ENCODE measurements at regions not wholly inside any gene's neighbourhood (a gene's known extent, or its start where the extent isn't known, plus 50 kb on each side); places are given as distances from the start of the nearest gene placed in this dataset.
A peak's percentile ranks its signal among the peaks of the same experiment; 100 is the strongest.

GRCh38 chr9:105098370-105098769, 146.1 kb upstream of the SLC44A1 start:
- intact Hi-C loops (cut with micrococcal nuclease) = no loop called here
- no peak for DNase-seq
- H3K4me1 ChIP-seq (ENCODE audit: control insufficient read depth in 2 of 2, insufficient read depth in 2 of 2, low read length in 2 of 2) = no peaks in the 10 kb centered on the region
- Mint-ChIP-seq H3K27ac (no peak overlapping the region), H3K4me1 (no peaks in the 10 kb centered on the region), H3K9me3 (no peaks in the 10 kb centered on the region), H3K27me3 (peaks cover 0 to 9% (median 0%) of the 10 kb centered on the region in 5 donors), H3K4me3 (no peak overlapping the region), H3K36me3 (no peaks in the 10 kb centered on the region)
- no peaks in the 10 kb centered on the region for H3K9me3 ChIP-seq (ENCODE audit: control insufficient read depth in 2 of 3, low read length in 3 of 3)
- no peak overlapping the region for H3K4me3 ChIP-seq (ENCODE audit: low read length)
- H3K27ac ChIP-seq (ENCODE audit: low read depth, low read length) = no peak overlapping the region
- ChIA-PET CTCF (no interaction called here), POLR2A (no interaction called here)
- H3K27me3 ChIP-seq (ENCODE audit: control insufficient read depth in 2 of 2, insufficient read depth in 2 of 2, low read length in 2 of 2) = no peaks in the 10 kb centered on the region
- no peak for ATAC-seq
- H3K36me3 ChIP-seq (ENCODE audit: control insufficient read depth in 2 of 3, insufficient read depth in 3 of 3, low read length in 3 of 3) = no peaks in the 10 kb centered on the region

- Mint-ChIP-seq H3K4me3 (no peak overlapping the region), H3K4me1 (peaks cover 0 to 10% (median 5%) of the 10 kb centered on the region in 7 donors), H3K27me3 (peaks cover 0 to 12% (median 0%) of the 10 kb centered on the region in 5 donors), H3K36me3 (peaks cover 0 to 4% (median 0%) of the 10 kb centered on the region in 5 donors), H3K9me3 (peaks cover 0 to 1% (median 0%) of the 10 kb centered on the region in 11 donors), H3K27ac (no peak overlapping the region)
- H3K36me3 ChIP-seq (ENCODE audit: control insufficient read depth in 2 of 3, insufficient read depth in 3 of 3, low read length in 3 of 3) = no peaks in the 10 kb centered on the region
- no peaks in the 10 kb centered on the region for H3K4me1 ChIP-seq (ENCODE audit: control insufficient read depth in 2 of 2, insufficient read depth in 2 of 2, low read length in 2 of 2)
- DNase-seq = no peak
- no peaks in the 10 kb centered on the region for H3K9me3 ChIP-seq (ENCODE audit: control insufficient read depth in 2 of 3, low read length in 3 of 3)
- no peak overlapping the region for H3K27ac ChIP-seq (ENCODE audit: low read depth, low read length)
- ChIA-PET POLR2A (no interaction called here), CTCF (no interaction called here)
- H3K4me3 ChIP-seq (ENCODE audit: low read length) = no peak overlapping the region
- ATAC-seq = no peak
- intact Hi-C loops (cut with micrococcal nuclease) = no loop called here
- H3K27me3 ChIP-seq (ENCODE audit: control insufficient read depth in 2 of 2, insufficient read depth in 2 of 2, low read length in 2 of 2) = no peaks in the 10 kb centered on the region
Measured at GRCh38 chr9:105103776-105104175, 140.7 kb upstream of the SLC44A1 start.

GRCh38 chr9:105114318-105114717, 130.1 kb upstream of the SLC44A1 start:
- Mint-ChIP-seq H3K27ac (peak overlapping the region in 2 of 9 donors; percentile 47 to 51), H3K4me3 (peak overlapping the region; percentile 14 to 77 (median 62)), H3K36me3 (peaks cover 0 to 6% (median 0%) of the 10 kb centered on the region in 5 donors), H3K4me1 (peaks cover 24 to 51% (median 42%) of the 10 kb centered on the region in 7 donors), H3K9me3 (peaks cover 0 to 4% (median 0%) of the 10 kb centered on the region in 11 donors), H3K27me3 (peaks cover 0 to 5% (median 0%) of the 10 kb centered on the region in 5 donors)
- peaks cover 7 to 27% of the 10 kb centered on the region in 2 donors for H3K4me1 ChIP-seq (ENCODE audit: control insufficient read depth in 2 of 2, insufficient read depth in 2 of 2, low read length in 2 of 2)
- H3K27ac ChIP-seq (ENCODE audit: low read depth, low read length) = no peak overlapping the region
- ATAC-seq (no peak), DNase-seq (peak in 2 of 9 donors; percentile 19)
- ChIA-PET POLR2A (no interaction called here), CTCF (no interaction called here)
- H3K4me3 ChIP-seq (ENCODE audit: low read length) = no peak overlapping the region
- no peaks in the 10 kb centered on the region for H3K36me3 ChIP-seq (ENCODE audit: control insufficient read depth in 2 of 3, insufficient read depth in 3 of 3, low read length in 3 of 3)
- no peaks in the 10 kb centered on the region for H3K9me3 ChIP-seq (ENCODE audit: control insufficient read depth in 2 of 3, low read length in 3 of 3)
- H3K27me3 ChIP-seq (ENCODE audit: control insufficient read depth in 2 of 2, insufficient read depth in 2 of 2, low read length in 2 of 2) = no peaks in the 10 kb centered on the region
- intact Hi-C loops (cut with micrococcal nuclease) = no loop called here

- intact Hi-C loops (cut with micrococcal nuclease) = loop anchor here in 1 of 2 donors (1.0 kb wide), 1 partner anchor 12 kb away; no protein-coding TSS in a partner anchor
- ChIA-PET CTCF (no interaction called here), POLR2A (interaction anchor here (0.6 to 0.7 kb wide), 2 partner anchors 13 to 301 kb away, joined by 3 to 5 read pairs; no protein-coding TSS in a partner anchor)
- H3K27ac Mint-ChIP-seq = peak overlapping the region in 6 of 9 donors; percentile 29 to 84 (median 38)
- DNase-seq (peak in 3 of 9 donors; percentile 10 to 30 (median 29)), ATAC-seq (peak; percentile 93)
- Histone ChIP-seq H3K9me3 (ENCODE audit: control insufficient read depth in 2 of 3, low read length in 3 of 3) (no peaks in the 10 kb centered on the region), H3K27ac (ENCODE audit: low read depth, low read length) (no peak overlapping the region), H3K4me3 (ENCODE audit: low read length) (no peak overlapping the region), H3K36me3 (ENCODE audit: control insufficient read depth in 2 of 3, insufficient read depth in 3 of 3, low read length in 3 of 3) (no peaks in the 10 kb centered on the region), H3K27me3 (ENCODE audit: control insufficient read depth in 2 of 2, insufficient read depth in 2 of 2, low read length in 2 of 2) (no peaks in the 10 kb centered on the region), H3K4me1 (ENCODE audit: control insufficient read depth in 2 of 2, insufficient read depth in 2 of 2, low read length in 2 of 2) (peaks cover 7 to 27% of the 10 kb centered on the region in 2 donors)
- H3K4me3 Mint-ChIP-seq = peak overlapping the region; percentile 59 to 87 (median 76)
- peaks cover 24 to 51% (median 38%) of the 10 kb centered on the region in 7 donors for H3K4me1 Mint-ChIP-seq
- peaks cover 0 to under 1% (median 0%) of the 10 kb centered on the region in 5 donors for H3K27me3 Mint-ChIP-seq
- peaks cover 0 to 1% (median 0%) of the 10 kb centered on the region in 11 donors for H3K9me3 Mint-ChIP-seq
- H3K36me3 Mint-ChIP-seq = peaks cover 0 to 2% (median 0%) of the 10 kb centered on the region in 5 donors
Measured at GRCh38 chr9:105114964-105115728, 129.3 kb upstream of the SLC44A1 start.

GRCh38 chr9:105116052-105116868, 128.2 kb upstream of the SLC44A1 start:
- no peaks in the 10 kb centered on the region for H3K27me3 Mint-ChIP-seq
- ATAC-seq (no peak), DNase-seq (no peak)
- no peak overlapping the region for H3K27ac Mint-ChIP-seq
- peaks cover 7 to 27% of the 10 kb centered on the region in 2 donors for H3K4me1 ChIP-seq (ENCODE audit: control insufficient read depth in 2 of 2, insufficient read depth in 2 of 2, low read length in 2 of 2)
- no peak overlapping the region for H3K4me3 ChIP-seq (ENCODE audit: low read length)
- POLR2A ChIA-PET = interaction anchor here (0.6 kb wide), 1 partner anchor 300 kb away, joined by 5 read pairs; no protein-coding TSS in a partner anchor
- H3K27ac ChIP-seq (ENCODE audit: low read depth, low read length) = no peak overlapping the region
- H3K36me3 Mint-ChIP-seq = no peaks in the 10 kb centered on the region
- intact Hi-C loops (cut with micrococcal nuclease) = no loop called here
- no peaks in the 10 kb centered on the region for H3K9me3 Mint-ChIP-seq
- no peaks in the 10 kb centered on the region for H3K27me3 ChIP-seq (ENCODE audit: control insufficient read depth in 2 of 2, insufficient read depth in 2 of 2, low read length in 2 of 2)
- H3K36me3 ChIP-seq (ENCODE audit: control insufficient read depth in 2 of 3, insufficient read depth in 3 of 3, low read length in 3 of 3) = no peaks in the 10 kb centered on the region
- peak overlapping the region in 5 of 10 donors; percentile 4 to 77 (median 32) for H3K4me3 Mint-ChIP-seq
- peaks cover 24 to 56% (median 44%) of the 10 kb centered on the region in 7 donors for H3K4me1 Mint-ChIP-seq
- CTCF ChIA-PET = no interaction called here
- H3K9me3 ChIP-seq (ENCODE audit: control insufficient read depth in 2 of 3, low read length in 3 of 3) = no peaks in the 10 kb centered on the region

- H3K4me3 ChIP-seq (ENCODE audit: low read length) = no peak overlapping the region
Measured at GRCh38 chr9:105117234-105117633, 127.2 kb upstream of the SLC44A1 start.

More at GRCh38 chr9:105117234-105117633, 127.2 kb upstream of the SLC44A1 start:
- Mint-ChIP-seq H3K4me1 (peaks cover 24 to 64% (median 54%) of the 10 kb centered on the region in 7 donors), H3K36me3 (no peaks in the 10 kb centered on the region), H3K27me3 (peaks cover 0 to 5% (median 0%) of the 10 kb centered on the region in 5 donors), H3K9me3 (no peaks in the 10 kb centered on the region), H3K4me3 (no peak overlapping the region), H3K27ac (peak overlapping the region in 1 of 9 donors; percentile 21)
- Histone ChIP-seq H3K9me3 (ENCODE audit: control insufficient read depth in 2 of 3, low read length in 3 of 3) (no peaks in the 10 kb centered on the region), H3K36me3 (ENCODE audit: control insufficient read depth in 2 of 3, insufficient read depth in 3 of 3, low read length in 3 of 3) (no peaks in the 10 kb centered on the region), H3K4me1 (ENCODE audit: control insufficient read depth in 2 of 2, insufficient read depth in 2 of 2, low read length in 2 of 2) (peaks cover 7 to 34% of the 10 kb centered on the region in 2 donors), H3K27ac (ENCODE audit: low read depth, low read length) (no peak overlapping the region), H3K27me3 (ENCODE audit: control insufficient read depth in 2 of 2, insufficient read depth in 2 of 2, low read length in 2 of 2) (no peaks in the 10 kb centered on the region)
- ChIA-PET POLR2A (interaction anchor here (0.9 kb wide), 1 partner anchor 126 kb away, joined by 3 read pairs; no protein-coding TSS in a partner anchor), CTCF (interaction anchor here (0.6 kb wide), 1 partner anchor 246 kb away, joined by 3 read pairs; no protein-coding TSS in a partner anchor)
- ATAC-seq (no peak), DNase-seq (no peak)
- intact Hi-C loops (cut with micrococcal nuclease) = no loop called here

Measured in naive thymus-derived CD4-positive, alpha-beta T cell (primary cell).